ENCODE measurements at regions not wholly inside any gene's neighbourhood (a gene's known extent, or its start where the extent isn't known, plus 50 kb on each side); places are given as distances from the start of the nearest gene placed in this dataset.

GRCh38 chr3:66592927-66593625 lies 92.3 kb upstream of the LRIG1 start:
- DNase-seq (ENCODE audit: low read depth), result no peak

- DNase-seq (ENCODE audit: low read depth), result no peak
These were observed 93.2 kb upstream of the LRIG1 start for GRCh38 chr3:66593978-66594377.

DNA sequence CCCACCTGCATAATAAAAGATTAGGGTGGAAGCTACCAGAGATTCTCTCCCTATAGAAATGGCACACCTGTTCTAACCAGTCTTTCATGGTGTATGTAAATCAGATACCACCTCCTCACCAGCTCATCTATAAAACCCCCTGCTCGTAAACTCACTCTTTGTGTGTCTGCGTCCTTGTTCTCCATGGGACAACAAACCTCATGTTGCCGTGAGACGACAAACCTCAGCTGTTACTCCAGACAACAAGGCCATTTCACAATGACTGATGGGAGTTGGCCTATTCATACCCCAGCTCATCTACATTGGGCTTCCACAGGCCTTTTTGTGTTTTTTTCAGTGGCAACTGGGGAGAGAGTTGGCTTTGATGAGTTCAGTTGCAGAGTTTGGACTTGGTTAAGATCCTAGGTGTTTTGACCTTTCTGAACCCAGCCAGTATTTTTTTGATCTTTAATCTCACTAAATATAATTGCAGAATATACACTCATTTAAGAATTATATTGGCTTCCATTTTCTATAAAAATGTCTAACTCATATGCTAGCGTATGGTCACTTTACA lies 96.6 kb upstream of the LRIG1 start:
- no peak for DNase-seq (ENCODE audit: low read depth)

GRCh38 chr3:66598168-66598567 lies 97.3 kb upstream of the LRIG1 start:
- DNase-seq (ENCODE audit: low read depth), result no peak

DNA sequence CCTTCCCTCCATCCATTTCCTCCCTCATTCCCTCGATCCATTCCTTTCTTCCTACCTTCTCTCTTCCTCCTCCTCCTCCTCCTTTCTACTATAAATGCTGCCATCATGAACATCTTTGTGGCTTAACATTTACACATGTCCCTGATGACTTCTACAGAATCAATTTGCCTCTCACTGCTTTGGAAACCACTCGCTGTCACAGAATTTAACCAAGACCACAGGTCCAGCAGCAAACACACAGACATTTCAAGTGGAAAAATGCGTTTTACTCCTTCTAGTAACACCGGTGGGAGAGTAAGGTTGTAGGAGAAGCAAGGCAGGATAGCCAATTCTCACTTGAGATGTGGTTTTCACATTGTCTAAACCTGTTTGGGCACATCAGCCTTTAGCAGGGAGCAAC lies 101.4 kb upstream of the LRIG1 start:
- no peak for DNase-seq (ENCODE audit: low read depth)

- DNase-seq (ENCODE audit: low read depth), result no peak
These were observed 101.9 kb upstream of the LRIG1 start for GRCh38 chr3:66602691-66603090.

GRCh38 chr3:66603151-66603611 lies 102.4 kb upstream of the LRIG1 start:
- DNase-seq (ENCODE audit: low read depth), result no peak

DNA sequence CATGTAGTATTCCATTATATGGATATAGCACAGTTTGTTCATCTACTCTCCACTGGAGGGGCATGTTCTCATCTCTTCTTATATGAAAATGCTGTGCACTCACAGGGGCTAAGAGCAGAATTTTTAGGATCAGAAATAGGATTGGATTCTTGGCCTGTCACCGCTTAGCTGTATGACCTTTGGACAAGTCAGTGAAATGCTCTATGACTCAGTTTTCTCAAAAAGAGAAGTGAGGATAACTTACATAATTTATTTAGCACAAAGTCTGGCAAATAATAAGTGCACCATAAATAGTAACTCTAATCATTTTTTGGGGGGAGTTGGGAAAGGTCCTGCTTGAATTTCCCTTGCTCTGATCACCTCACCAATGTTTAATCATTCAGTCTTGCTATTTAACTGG lies 103.7 kb upstream of the LRIG1 start:
- DNase-seq (ENCODE audit: low read depth), result no peak

- no peak for DNase-seq (ENCODE audit: low read depth)
These were observed 105.3 kb upstream of the LRIG1 start for GRCh38 chr3:66606126-66606525.

DNA sequence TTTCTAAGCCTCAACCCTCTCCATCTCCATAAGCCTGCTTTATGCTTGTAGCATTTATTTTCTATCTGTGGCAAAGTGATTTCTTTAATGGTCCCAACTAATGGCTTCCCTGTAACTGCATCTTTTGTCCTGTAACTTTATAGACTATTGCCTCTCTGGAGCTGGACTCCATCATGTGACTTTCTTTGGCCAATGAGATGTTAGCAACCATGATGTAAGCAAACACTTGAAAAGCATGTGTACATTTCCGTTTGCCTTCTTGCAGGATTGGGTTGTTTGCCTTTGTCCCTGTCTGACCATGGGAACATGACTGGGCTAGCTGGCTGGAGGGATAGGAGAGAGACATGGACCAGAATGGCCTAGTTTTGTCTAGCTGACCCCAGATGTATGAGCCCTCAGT lies 106.0 kb upstream of the LRIG1 start:
- DNase-seq (ENCODE audit: low read depth), result no peak

DNA sequence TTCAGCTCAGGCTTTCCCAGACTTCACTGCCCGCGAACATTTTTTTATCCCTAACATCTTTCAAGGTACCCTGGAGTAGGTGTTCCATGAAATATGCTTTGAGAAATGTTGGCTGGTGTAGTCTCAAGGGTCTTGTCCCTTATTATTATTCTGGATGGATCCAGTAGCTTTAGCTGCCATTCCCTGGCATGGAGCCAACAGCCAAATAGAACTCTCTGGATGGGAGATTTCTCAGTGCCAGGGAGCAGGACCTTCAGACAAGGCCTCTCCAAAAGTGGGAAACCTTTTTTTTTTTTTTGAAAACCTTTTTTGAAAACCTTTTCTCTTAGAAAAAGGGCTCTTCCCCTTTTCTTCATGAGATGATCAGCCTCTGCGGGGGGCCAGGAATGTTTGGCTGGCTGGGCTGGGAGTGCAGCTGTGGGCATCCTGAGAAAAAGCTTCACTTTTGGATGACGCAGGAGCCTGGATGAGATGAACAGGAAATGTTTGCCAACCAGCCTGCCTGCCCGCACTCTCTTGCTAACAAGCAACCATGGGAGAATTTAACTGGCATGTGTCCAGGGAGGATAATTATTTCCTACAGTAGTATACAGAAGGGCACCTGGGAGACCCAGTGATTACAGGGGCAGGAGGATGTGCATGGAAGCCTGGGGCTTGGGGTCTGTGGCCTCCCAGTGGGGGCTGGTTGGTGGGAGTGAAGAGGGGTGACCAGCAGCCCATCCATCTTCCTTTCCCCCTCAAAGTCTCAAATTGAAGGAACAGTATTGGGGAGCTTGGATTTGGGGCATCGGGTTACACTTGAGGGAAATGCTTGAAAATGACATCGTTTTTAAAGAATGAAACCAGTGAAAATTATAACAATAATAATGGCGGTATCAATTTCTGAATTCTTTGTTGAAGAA lies 109.1 kb upstream of the LRIG1 start:
- DNase-seq (ENCODE audit: low read depth), result no peak

DNA sequence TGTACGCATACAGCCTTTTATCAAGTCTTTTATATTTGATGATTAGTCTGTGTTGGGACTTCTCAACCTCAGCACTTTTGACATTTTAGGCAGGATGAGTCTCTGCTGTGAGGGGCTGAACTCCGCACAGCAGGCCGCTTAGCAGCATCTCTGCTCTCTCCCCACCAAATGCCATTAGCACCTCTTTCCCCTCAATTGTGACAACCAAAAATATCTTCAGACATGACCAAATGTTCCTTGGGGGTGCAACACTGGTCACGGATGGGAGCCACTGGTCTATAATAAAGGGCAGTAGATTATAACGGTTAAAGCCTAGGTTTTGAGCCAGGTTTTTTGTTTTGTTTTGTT lies 109.7 kb upstream of the LRIG1 start:
- no peak for DNase-seq (ENCODE audit: low read depth)

GRCh38 chr3:66615643-66616301 lies 115.0 kb upstream of the LRIG1 start:
- no peak for DNase-seq (ENCODE audit: low read depth)

DNA sequence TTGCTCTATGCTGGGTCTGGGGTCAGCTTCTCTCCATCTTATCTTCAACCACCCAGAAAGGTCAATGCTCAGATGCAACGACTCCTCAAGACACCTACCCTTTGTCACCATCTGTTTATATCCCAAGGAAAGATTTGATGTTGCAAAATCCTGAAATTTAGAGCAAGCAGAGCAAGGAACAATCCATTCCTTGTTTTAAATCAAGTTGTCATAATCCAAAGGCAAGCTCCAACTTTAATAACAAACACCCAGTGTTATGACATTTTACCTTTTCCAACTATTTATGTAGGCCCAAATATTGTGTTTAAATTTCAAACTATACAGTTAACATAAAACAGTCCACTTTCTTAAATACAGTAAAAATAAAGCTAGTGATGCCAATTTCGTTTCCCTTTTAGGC lies 116.5 kb upstream of the LRIG1 start:
- no peak for DNase-seq (ENCODE audit: low read depth)

- DNase-seq (ENCODE audit: low read depth), result no peak
These were observed 117.2 kb upstream of the LRIG1 start for GRCh38 chr3:66618066-66618465.

GRCh38 chr3:66620296-66620695 lies 119.5 kb upstream of the LRIG1 start:
- DNase-seq (ENCODE audit: low read depth), result no peak

- no peak for DNase-seq (ENCODE audit: low read depth)
These were observed 122.1 kb upstream of the LRIG1 start for GRCh38 chr3:66622756-66623457.

DNA sequence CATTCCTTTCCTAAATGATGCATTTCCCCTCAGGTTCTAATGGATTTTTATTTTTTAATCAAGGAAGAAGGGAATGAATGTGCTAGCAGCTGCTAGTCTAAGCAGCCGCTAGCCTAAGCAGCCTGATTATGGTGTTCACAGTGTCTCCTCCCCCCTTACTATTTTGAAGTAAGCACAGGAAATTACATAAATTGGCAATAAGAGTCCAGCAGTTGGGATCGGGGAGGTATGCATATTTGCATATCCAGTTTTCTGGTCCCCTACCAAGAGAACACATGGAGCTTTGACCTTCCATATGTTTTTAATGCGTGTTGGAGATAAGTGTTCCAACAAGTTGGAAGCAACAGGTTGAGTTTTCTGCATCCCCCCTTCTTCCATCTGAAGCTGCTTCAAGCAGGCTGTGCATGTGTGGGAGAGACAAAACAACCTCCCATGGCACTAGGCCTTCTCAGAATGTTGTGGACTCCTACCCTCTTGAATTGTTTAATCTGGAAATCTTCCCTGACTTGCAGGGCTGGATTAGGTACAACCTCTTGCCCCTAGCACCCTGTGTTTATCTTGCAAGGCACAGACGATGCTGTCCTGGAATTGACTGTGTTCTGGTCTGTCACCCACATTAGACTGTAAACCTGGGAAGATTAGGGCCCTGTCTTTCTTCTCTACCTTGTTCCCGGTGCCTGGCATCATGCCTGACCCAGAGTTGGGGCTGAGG lies 124.8 kb upstream of the LRIG1 start:
- DNase-seq (ENCODE audit: low read depth), result no peak

DNA sequence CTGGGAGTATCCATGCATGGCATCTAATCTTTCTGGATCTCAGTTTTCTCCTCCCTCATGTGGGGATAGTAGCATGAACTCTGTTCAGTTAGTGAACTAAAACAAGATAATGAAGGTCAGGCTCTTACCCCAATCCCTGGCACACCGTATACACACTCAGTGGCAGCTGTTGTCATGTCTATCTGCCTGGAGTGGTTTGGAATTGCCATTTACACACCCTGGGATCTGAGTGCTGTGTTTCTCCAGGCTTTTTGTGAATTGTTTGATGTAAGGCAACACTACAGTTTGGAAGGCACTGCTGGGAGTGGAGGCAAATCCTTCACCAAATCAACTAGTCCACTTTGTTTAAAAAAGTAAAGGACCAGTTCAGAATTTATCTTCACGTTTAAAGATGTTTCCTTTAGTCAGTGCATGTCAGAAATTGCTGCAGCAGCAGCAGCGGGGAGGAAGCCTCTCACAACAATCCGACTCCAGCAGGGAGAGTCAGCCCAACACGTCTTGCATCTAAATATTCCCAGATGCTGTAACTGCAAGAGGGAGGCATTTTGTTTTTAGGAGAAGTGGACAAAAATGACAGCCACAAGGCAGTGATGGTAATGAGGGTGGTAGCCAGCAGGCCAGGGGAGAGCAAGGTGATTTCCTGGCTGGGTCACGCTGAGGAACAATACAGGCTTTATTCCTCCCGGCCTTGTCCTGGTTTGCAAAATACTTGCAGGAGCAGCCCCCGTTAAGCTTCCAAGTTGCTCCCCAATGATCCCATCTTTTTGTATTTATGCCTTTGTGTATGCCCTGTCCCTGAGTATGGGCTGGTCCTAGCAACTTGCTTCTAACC lies 128.5 kb upstream of the LRIG1 start:
- DNase-seq (ENCODE audit: low read depth), result no peak

GRCh38 chr3:66629982-66630368 lies 129.2 kb upstream of the LRIG1 start:
- no peak for DNase-seq (ENCODE audit: low read depth)
